HepG2 (cell line): ENCODE measurements at regions not wholly inside any gene's neighbourhood (a gene's known extent, or its start where the extent isn't known, plus 50 kb on each side); places are given as distances from the start of the nearest gene placed in this dataset.

ENCODE experiments used
- ATAC-seq: fragments of 200-7000 bp; cut with Tn5 transposase; 3 replicates; pipeline ENCODE4 v1.9.1; 2020; ENCODE audit warnings: mild to moderate bottlenecking, moderate library complexity
- BruUV-seq: library from RNA; stranded (reverse); fragments of 400-500 nt; replicated peaks from 2 replicates; lab custom pipeline; 2021; lab: Mats Ljungman, UMichigan
- CTCF ChIA-PET: fragments of 300-600 bp; formaldehyde crosslinking; extraction: SDS; loops from one replicate; lab custom pipeline; 2021; ENCODE audit warnings: low total read pairs, inconsistent platforms, low intra/inter-chr PET ratio; lab: Yijun Ruan, JAX
- POLR2A ChIA-PET: fragments of 350-600 bp; sonication (Branson Sonifier 250); formaldehyde crosslinking; loops from one replicate; lab custom pipeline; 2020; ENCODE audit warnings: antibody characterized with exemption, inconsistent platforms; lab: Yijun Ruan, JAX
- DNase-seq: peaks from one replicate; pipeline ENCODE4 v3.0.0-alpha.2; 2015; ENCODE audit warnings: low spot score
- FAIRE-seq: peaks from 3 replicates; lab custom pipeline; 2011; peaks lifted over from hg19 to GRCh38; lab: Jason Lieb, UNC
- H2AFZ ChIP-seq: one replicate; pipeline ENCODE4 v1.6.1; 2011; ENCODE audit warnings: low read length, inconsistent platforms
- H3K27ac ChIP-seq: fragments of 300-600 bp; 3 replicates; pipeline ENCODE4 v1.8.0; 2011; ENCODE audit warnings: mixed run types, mild to moderate bottlenecking, mixed read lengths, low read length, inconsistent platforms; ENCODE audit not compliant: insufficient read depth; ENCODE audit errors: extremely low read length
- H3K27me3 ChIP-seq, 2 experiments: fragments of 200-600 bp in 1 of 2; 2 replicates in 1 of 2; 3 replicates in 1 of 2; pipeline versions ENCODE4 v1.6.0 to v1.8.0; 2011; ENCODE audit warnings: low read length in 2 of 2, mild to moderate bottlenecking in 2 of 2, moderate library complexity in 2 of 2, inconsistent platforms in 1 of 2; ENCODE audit not compliant: insufficient read depth in 2 of 2, control insufficient read depth in 1 of 2
- H3K36me3 ChIP-seq, 2 experiments: fragments of 200-600 bp in 1 of 2; replicated peaks in 1 of 2; 2 replicates in 1 of 2; 3 replicates in 1 of 2; pipeline versions ENCODE4 v1.5.1 to v1.8.0; 2011; ENCODE audit warnings: low read length in 2 of 2, inconsistent platforms in 1 of 2; ENCODE audit not compliant: insufficient read depth in 2 of 2, control insufficient read depth in 1 of 2
- H3K4me1 ChIP-seq: 2 replicates; pipeline ENCODE4 v1.5.1; 2012; ENCODE audit warnings: low read length, inconsistent platforms; ENCODE audit not compliant: insufficient read depth
- H3K4me2 ChIP-seq: 2 replicates; pipeline ENCODE4 v1.6.0; 2011; ENCODE audit warnings: low read depth, low read length, inconsistent platforms
- H3K4me3 ChIP-seq, 3 experiments: fragments of 200-600 bp in 1 of 3; sonication (generic), shearing (Covaris generic) in 1 of 3; replicated peaks in 1 of 3; 2 replicates each; pipeline ENCODE4 v1.5.1; 2011 to 2016; ENCODE audit warnings: low read length in 3 of 3, inconsistent platforms in 2 of 3, low read depth in 2 of 3, mild to moderate bottlenecking in 2 of 3, control low read depth in 1 of 3, mixed read lengths in 1 of 3; ENCODE audit not compliant: insufficient read depth in 1 of 3
- H3K79me2 ChIP-seq: one replicate; pipeline ENCODE4 v1.6.1; 2011; ENCODE audit warnings: low read length, inconsistent platforms; ENCODE audit not compliant: insufficient read depth
- H3K9ac ChIP-seq: 2 replicates; pipeline ENCODE4 v1.6.0; 2011; ENCODE audit warnings: mild to moderate bottlenecking, low read depth, low read length, inconsistent platforms; ENCODE audit not compliant: insufficient read depth
- H3K9me3 ChIP-seq: 2 replicates; pipeline ENCODE4 v1.5.1; 2012; ENCODE audit warnings: mild to moderate bottlenecking, low read length
- H4K20me1 ChIP-seq: 2 replicates; pipeline ENCODE4 v1.6.0; 2011; ENCODE audit warnings: inconsistent platforms, mild to moderate bottlenecking, low read length, moderate library complexity; ENCODE audit not compliant: insufficient read depth
- KLF15 ChIP-seq: sonication (generic); formaldehyde crosslinking; IDR thresholded peaks from 2 replicates; pipeline ENCODE4 v1.8.1; 2023; ENCODE audit warnings: borderline replicate concordance, mild to moderate bottlenecking, inconsistent platforms, missing genetic modification reagents, mixed read lengths
- RBFOX2 ChIP-seq: fragments of 200-400 bp; formaldehyde crosslinking; IDR thresholded peaks from 2 replicates; pipeline ENCODE4 v1.6.1; 2017; ENCODE audit warnings: low read depth, mild to moderate bottlenecking, low read length
- RFXANK ChIP-seq: IDR thresholded peaks from 2 replicates; pipeline ENCODE4 v1.6.1; 2016
- SMAD1 ChIP-seq: sonication (generic); formaldehyde crosslinking; IDR thresholded peaks from 2 replicates; pipeline ENCODE4 v1.4.0; 2020; ENCODE audit warnings: missing genetic modification reagents, low read depth, mild to moderate bottlenecking, borderline replicate concordance
- SP4 ChIP-seq: sonication (generic); formaldehyde crosslinking; IDR thresholded peaks from 2 replicates; pipeline ENCODE4 v1.8.1; 2023; ENCODE audit warnings: mild to moderate bottlenecking, missing genetic modification reagents
- ZNF136 ChIP-seq: sonication (generic); formaldehyde crosslinking; IDR thresholded peaks from 2 replicates; pipeline ENCODE4 v1.8.1; 2022; ENCODE audit warnings: low read depth, mild to moderate bottlenecking, moderate library complexity, missing genetic modification reagents
- ZNF775 ChIP-seq: sonication (generic); formaldehyde crosslinking; IDR thresholded peaks from 2 replicates; pipeline ENCODE4 v1.4.0; 2020; ENCODE audit warnings: missing genetic modification reagents, mild to moderate bottlenecking, moderate library complexity, borderline replicate concordance
- ZSCAN30 ChIP-seq: sonication (generic); formaldehyde crosslinking; IDR thresholded peaks from 2 replicates; pipeline ENCODE4 v1.5.0; 2020; ENCODE audit warnings: mild to moderate bottlenecking, missing genetic modification reagents
- WGBS: methylation state at CpG from one replicate; pipeline ENCODE4 v1.1.6; 2017; ENCODE audit warnings: low lambda C conversion rate; 5-methylcytosine and 5-hydroxymethylcytosine counted together
- in situ Hi-C: cut with HindIII; loops from 2 replicates; pipeline ENCODE4 v1.10.0; 2017; ENCODE audit warnings: low pct_unique_long_range_greater_than_20kb; ENCODE audit not compliant: extremely low pct_ligation_motif_present
- intact Hi-C: fragments of 100-400 bp; cut with micrococcal nuclease; formaldehyde crosslinking; loops from one replicate; pipeline ENCODE4 v1.10.0; 2022; ENCODE audit not compliant: unreplicated experiment
- TF ChIP-seq, protein P1 (sequence below): IDR thresholded peaks from 2 replicates; pipeline ENCODE4 v1.6.1; 2016; ENCODE audit warnings: low read depth
- TF ChIP-seq, protein P2 (sequence below): sonication (generic); formaldehyde crosslinking; IDR thresholded peaks from 2 replicates; pipeline ENCODE4 v1.5.1; 2020; ENCODE audit warnings: mild to moderate bottlenecking, missing genetic modification reagents, moderate library complexity
- TF ChIP-seq, protein P3 (sequence below): sonication (generic); formaldehyde crosslinking; IDR thresholded peaks from 2 replicates; pipeline ENCODE4 v1.4.0; 2020; ENCODE audit warnings: low read depth, mild to moderate bottlenecking, missing genetic modification reagents
- TF ChIP-seq, protein P4 (sequence below): conservative IDR thresholded peaks from 2 replicates; pipeline ENCODE4 v1.6.1; 2018; ENCODE audit warnings: missing genetic modification reagents
- TF ChIP-seq, protein P5 (sequence below): sonication (generic); formaldehyde crosslinking; IDR thresholded peaks from 2 replicates; pipeline ENCODE4 v1.4.0; 2020; ENCODE audit warnings: missing genetic modification reagents, borderline replicate concordance

DNA sequence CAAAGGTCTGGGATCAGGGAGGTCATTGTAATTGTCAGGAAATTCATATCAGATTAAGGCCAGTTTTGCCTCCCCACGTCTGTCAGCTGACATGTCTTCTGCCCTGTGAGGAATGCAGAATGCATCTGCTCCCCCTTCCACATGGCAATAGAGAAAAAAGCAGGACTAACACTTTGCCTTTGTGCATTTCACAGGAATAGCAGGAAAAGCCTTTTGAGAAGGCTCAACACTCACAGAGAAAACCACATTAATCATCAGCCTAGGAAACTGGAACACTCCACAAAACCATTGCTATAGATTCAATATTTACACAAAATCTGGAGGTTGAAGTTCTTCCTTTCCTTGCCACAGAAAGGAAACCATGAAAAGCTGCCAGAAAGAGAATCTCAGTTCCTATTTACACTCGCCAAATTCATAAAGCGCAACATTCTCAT is 165.2 kb upstream of the HES1 start (continued):
- TF ChIP-seq, protein P1, sequence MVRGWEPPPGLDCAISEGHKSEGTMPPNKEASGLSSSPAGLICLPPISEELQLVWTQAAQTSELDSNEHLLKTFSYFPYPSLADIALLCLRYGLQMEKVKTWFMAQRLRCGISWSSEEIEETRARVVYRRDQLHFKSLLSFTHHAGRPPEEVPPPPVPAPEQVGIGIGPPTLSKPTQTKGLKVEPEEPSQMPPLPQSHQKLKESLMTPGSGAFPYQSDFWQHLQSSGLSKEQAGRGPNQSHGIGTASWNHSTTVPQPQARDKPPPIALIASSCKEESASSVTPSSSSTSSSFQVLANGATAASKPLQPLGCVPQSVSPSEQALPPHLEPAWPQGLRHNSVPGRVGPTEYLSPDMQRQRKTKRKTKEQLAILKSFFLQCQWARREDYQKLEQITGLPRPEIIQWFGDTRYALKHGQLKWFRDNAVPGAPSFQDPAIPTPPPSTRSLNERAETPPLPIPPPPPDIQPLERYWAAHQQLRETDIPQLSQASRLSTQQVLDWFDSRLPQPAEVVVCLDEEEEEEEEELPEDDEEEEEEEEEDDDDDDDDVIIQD, result no peak
- TF ChIP-seq, protein P2, sequence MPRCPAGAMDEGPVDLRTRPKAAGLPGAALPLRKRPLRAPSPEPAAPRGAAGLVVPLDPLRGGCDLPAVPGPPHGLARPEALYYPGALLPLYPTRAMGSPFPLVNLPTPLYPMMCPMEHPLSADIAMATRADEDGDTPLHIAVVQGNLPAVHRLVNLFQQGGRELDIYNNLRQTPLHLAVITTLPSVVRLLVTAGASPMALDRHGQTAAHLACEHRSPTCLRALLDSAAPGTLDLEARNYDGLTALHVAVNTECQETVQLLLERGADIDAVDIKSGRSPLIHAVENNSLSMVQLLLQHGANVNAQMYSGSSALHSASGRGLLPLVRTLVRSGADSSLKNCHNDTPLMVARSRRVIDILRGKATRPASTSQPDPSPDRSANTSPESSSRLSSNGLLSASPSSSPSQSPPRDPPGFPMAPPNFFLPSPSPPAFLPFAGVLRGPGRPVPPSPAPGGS (CRISPR knock-in tag), result no peak
- TF ChIP-seq SP4 (CRISPR knock-in tag) (no peak), RBFOX2 (no peak), ZNF775 (CRISPR knock-in tag) (no peak)

DNA sequence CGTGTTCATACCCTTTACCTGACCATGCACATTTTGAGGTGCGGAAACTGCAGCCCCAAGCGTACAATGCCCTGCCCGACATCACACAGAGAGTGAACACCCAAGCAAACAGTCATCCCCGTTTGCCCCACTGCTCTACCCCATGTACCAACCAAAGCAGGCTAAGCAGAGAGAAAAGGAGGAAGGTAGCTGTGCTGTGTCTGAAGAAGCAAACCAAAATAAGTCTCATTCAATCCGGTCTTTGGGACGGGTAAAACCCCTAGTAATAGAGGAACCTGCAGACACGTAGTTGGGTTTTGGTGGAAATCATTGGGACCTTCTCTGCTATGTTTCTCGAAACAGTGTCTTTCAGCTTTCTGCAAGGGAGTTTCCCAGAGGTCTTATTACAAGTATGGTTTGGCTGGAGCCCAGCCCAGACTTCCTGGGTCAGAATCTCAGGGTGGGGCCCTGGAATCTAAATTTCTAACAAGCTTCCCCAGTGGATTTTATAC is 164.6 kb upstream of the HES1 start:
- Histone ChIP-seq H3K27ac (no peak overlapping the region), H4K20me1 (no peaks in the 10 kb centered on the region), H3K9ac (no peak overlapping the region), H3K4me3 (no peak overlapping the region), H3K79me2 (no peaks in the 10 kb centered on the region), H3K36me3 (no peaks in the 10 kb centered on the region), H3K9me3 (no peaks in the 10 kb centered on the region), H3K27me3 (peaks cover 4 to 36% of the 10 kb centered on the region in 2 experiments), H3K4me2 (no peak overlapping the region), H3K4me1 (peaks cover 30% of the 10 kb centered on the region), H2AFZ (no peak overlapping the region)
- intact Hi-C loops, result loop anchor here (2.0 kb wide), 1 partner anchor 167 kb away; no protein-coding TSS in a partner anchor
- CTCF ChIA-PET, result no interaction called here
- FAIRE-seq, result no peak
- DNase-seq, result no peak
- BruUV-seq, result no TSS peak
- POLR2A ChIA-PET, result no interaction called here
- in situ Hi-C loops, result no loop called here
- no peak; the same call in 2 of the 3 replicates for ATAC-seq
- 56% methylated on average over 9 of the region's 9 CpGs for WGBS
- TF ChIP-seq, protein P3, sequence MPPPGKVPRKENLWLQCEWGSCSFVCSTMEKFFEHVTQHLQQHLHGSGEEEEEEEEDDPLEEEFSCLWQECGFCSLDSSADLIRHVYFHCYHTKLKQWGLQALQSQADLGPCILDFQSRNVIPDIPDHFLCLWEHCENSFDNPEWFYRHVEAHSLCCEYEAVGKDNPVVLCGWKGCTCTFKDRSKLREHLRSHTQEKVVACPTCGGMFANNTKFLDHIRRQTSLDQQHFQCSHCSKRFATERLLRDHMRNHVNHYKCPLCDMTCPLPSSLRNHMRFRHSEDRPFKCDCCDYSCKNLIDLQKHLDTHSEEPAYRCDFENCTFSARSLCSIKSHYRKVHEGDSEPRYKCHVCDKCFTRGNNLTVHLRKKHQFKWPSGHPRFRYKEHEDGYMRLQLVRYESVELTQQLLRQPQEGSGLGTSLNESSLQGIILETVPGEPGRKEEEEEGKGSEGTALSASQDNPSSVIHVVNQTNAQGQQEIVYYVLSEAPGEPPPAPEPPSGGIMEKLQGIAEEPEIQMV (CRISPR knock-in tag), result no peak
- TF ChIP-seq RFXANK (no peak), ZNF136 (CRISPR knock-in tag) (no peak), ZSCAN30 (CRISPR knock-in tag) (no peak), SMAD1 (CRISPR knock-in tag) (no peak), KLF15 (no peak)
- TF ChIP-seq, protein P4, sequence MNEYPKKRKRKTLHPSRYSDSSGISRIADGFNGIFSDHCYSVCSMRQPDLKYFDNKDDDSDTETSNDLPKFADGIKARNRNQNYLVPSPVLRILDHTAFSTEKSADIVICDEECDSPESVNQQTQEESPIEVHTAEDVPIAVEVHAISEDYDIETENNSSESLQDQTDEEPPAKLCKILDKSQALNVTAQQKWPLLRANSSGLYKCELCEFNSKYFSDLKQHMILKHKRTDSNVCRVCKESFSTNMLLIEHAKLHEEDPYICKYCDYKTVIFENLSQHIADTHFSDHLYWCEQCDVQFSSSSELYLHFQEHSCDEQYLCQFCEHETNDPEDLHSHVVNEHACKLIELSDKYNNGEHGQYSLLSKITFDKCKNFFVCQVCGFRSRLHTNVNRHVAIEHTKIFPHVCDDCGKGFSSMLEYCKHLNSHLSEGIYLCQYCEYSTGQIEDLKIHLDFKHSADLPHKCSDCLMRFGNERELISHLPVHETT (CRISPR knock-in tag), result no peak
- TF ChIP-seq, protein P5, sequence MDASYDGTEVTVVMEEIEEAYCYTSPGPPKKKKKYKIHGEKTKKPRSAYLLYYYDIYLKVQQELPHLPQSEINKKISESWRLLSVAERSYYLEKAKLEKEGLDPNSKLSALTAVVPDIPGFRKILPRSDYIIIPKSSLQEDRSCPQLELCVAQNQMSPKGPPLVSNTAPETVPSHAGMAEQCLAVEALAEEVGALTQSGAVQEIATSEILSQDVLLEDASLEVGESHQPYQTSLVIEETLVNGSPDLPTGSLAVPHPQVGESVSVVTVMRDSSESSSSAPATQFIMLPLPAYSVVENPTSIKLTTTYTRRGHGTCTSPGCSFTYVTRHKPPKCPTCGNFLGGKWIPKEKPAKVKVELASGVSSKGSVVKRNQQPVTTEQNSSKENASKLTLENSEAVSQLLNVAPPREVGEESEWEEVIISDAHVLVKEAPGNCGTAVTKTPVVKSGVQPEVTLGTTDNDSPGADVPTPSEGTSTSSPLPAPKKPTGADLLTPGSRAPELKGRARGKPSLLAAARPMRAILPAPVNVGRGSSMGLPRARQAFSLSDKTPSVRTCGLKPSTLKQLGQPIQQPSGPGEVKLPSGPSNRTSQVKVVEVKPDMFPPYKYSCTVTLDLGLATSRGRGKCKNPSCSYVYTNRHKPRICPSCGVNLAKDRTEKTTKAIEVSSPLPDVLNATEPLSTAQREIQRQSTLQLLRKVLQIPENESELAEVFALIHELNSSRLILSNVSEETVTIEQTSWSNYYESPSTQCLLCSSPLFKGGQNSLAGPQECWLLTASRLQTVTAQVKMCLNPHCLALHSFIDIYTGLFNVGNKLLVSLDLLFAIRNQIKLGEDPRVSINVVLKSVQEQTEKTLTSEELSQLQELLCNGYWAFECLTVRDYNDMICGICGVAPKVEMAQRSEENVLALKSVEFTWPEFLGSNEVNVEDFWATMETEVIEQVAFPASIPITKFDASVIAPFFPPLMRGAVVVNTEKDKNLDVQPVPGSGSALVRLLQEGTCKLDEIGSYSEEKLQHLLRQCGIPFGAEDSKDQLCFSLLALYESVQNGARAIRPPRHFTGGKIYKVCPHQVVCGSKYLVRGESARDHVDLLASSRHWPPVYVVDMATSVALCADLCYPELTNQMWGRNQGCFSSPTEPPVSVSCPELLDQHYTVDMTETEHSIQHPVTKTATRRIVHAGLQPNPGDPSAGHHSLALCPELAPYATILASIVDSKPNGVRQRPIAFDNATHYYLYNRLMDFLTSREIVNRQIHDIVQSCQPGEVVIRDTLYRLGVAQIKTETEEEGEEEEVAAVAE, result no peak
